Osteoblast (primary cell): ENCODE measurements at regions not wholly inside any gene's neighbourhood (a gene's known extent, or its start where the extent isn't known, plus 50 kb on each side); places are given as distances from the start of the nearest gene placed in this dataset.

Source experiments
- DNase-seq: peaks from one replicate; pipeline ENCODE4 v3.0.0; 2011; ENCODE audit warnings: low spot score, mixed read lengths; ENCODE audit not compliant: insufficient read length; ENCODE audit errors: missing footprints
- H2AFZ ChIP-seq: 2 replicates; pipeline ENCODE4 v1.6.0; 2011; ENCODE audit warnings: mild to moderate bottlenecking, low read length
- H3K27ac ChIP-seq: 2 replicates; pipeline ENCODE4 v1.5.1; 2011; ENCODE audit warnings: mild to moderate bottlenecking, low read depth, low read length, moderate library complexity
- H3K27me3 ChIP-seq: 2 replicates; pipeline ENCODE4 v1.6.0; 2012; ENCODE audit warnings: mild to moderate bottlenecking, control low read depth, inconsistent platforms, low read length, moderate library complexity; ENCODE audit not compliant: insufficient read depth
- H3K36me3 ChIP-seq: 2 replicates; pipeline ENCODE4 v1.5.1; 2011; ENCODE audit warnings: mild to moderate bottlenecking, low read length, control low read depth, moderate library complexity; ENCODE audit not compliant: insufficient read depth
- H3K4me1 ChIP-seq: 2 replicates; pipeline ENCODE4 v1.5.1; 2011; ENCODE audit warnings: mild to moderate bottlenecking, low read length, control low read depth, moderate library complexity; ENCODE audit not compliant: insufficient read depth
- H3K4me2 ChIP-seq: 2 replicates; pipeline ENCODE4 v1.6.0; 2011; ENCODE audit warnings: mild to moderate bottlenecking, low read length; ENCODE audit not compliant: insufficient read depth
- H3K4me3 ChIP-seq: fragments of 200-600 bp; sonication (generic); 3 replicates; pipeline ENCODE4 v1.5.1; 2012; ENCODE audit warnings: mild to moderate bottlenecking, low read length, inconsistent platforms; ENCODE audit not compliant: insufficient read depth
- H3K79me2 ChIP-seq: 2 replicates; pipeline ENCODE4 v1.6.0; 2012; ENCODE audit warnings: mild to moderate bottlenecking, low read length, control low read depth, inconsistent platforms; ENCODE audit not compliant: insufficient read depth
- H3K9me3 ChIP-seq: 2 replicates; pipeline ENCODE4 v1.5.1; 2011; ENCODE audit warnings: low read depth, low read length, control low read depth
- H4K20me1 ChIP-seq: 2 replicates; pipeline ENCODE4 v1.6.0; 2012; ENCODE audit warnings: mild to moderate bottlenecking, low read length, control low read depth; ENCODE audit not compliant: insufficient read depth
- CTCF ChIP-seq: IDR thresholded peaks from 2 replicates; pipeline ENCODE4 v1.5.1; 2011; ENCODE audit warnings: mild to moderate bottlenecking, low read depth, low read length, moderate library complexity; ENCODE audit errors: extremely low read depth

GRCh38 chr1:209414803-209415329 is 168.6 kb upstream of the CAMK1G start:
- Histone ChIP-seq H3K4me2 (no peak overlapping the region), H4K20me1 (no peaks in the 10 kb centered on the region), H3K27ac (no peak overlapping the region), H3K36me3 (no peaks in the 10 kb centered on the region), H3K4me3 (no peak overlapping the region), H2AFZ (no peak overlapping the region), H3K9me3 (no peaks in the 10 kb centered on the region), H3K27me3 (no peaks in the 10 kb centered on the region), H3K4me1 (peaks cover 26% of the 10 kb centered on the region), H3K79me2 (no peaks in the 10 kb centered on the region)
- TF ChIP-seq CTCF: no peak
- no peak for DNase-seq

GRCh38 chr1:209416039-209416438 is 167.5 kb upstream of the CAMK1G start:
- peaks cover 17% of the 10 kb centered on the region for H3K4me1 ChIP-seq
- no peak overlapping the region for H3K27ac ChIP-seq
- no peaks in the 10 kb centered on the region for H3K36me3 ChIP-seq
- H3K4me3 ChIP-seq: no peak overlapping the region
- H3K4me2 ChIP-seq: no peak overlapping the region
- no peaks in the 10 kb centered on the region for H3K9me3 ChIP-seq
- no peaks in the 10 kb centered on the region for H3K79me2 ChIP-seq
- no peak overlapping the region for H2AFZ ChIP-seq
- DNase-seq: no peak
- no peaks in the 10 kb centered on the region for H3K27me3 ChIP-seq
- TF ChIP-seq CTCF: no peak
- no peaks in the 10 kb centered on the region for H4K20me1 ChIP-seq

- no peak for TF ChIP-seq CTCF
- peaks cover 10% of the 10 kb centered on the region for H3K4me1 ChIP-seq
- H3K36me3 ChIP-seq: no peaks in the 10 kb centered on the region
- no peak overlapping the region for H3K4me3 ChIP-seq
- H3K79me2 ChIP-seq: no peaks in the 10 kb centered on the region
- no peak for DNase-seq
- no peak overlapping the region for H3K27ac ChIP-seq
- H3K4me2 ChIP-seq: no peak overlapping the region
- no peaks in the 10 kb centered on the region for H3K27me3 ChIP-seq
- no peaks in the 10 kb centered on the region for H3K9me3 ChIP-seq
- H4K20me1 ChIP-seq: no peaks in the 10 kb centered on the region
- no peak overlapping the region for H2AFZ ChIP-seq
Measured at GRCh38 chr1:209416716-209417115, 166.8 kb upstream of the CAMK1G start.

- no peak overlapping the region for H3K4me2 ChIP-seq
- H3K27me3 ChIP-seq: no peaks in the 10 kb centered on the region
- H4K20me1 ChIP-seq: no peaks in the 10 kb centered on the region
- no peaks in the 10 kb centered on the region for H3K36me3 ChIP-seq
- H3K27ac ChIP-seq: no peak overlapping the region
- H2AFZ ChIP-seq: no peak overlapping the region
- no peak for TF ChIP-seq CTCF
- H3K4me1 ChIP-seq: no peaks in the 10 kb centered on the region
- no peaks in the 10 kb centered on the region for H3K79me2 ChIP-seq
- no peak for DNase-seq
- no peak overlapping the region for H3K4me3 ChIP-seq
- H3K9me3 ChIP-seq: no peaks in the 10 kb centered on the region
Measured at GRCh38 chr1:209417761-209418160, 165.8 kb upstream of the CAMK1G start.
